ENCODE measurements at regions not wholly inside any gene's neighbourhood (a gene's known extent, or its start where the extent isn't known, plus 50 kb on each side); places are given as distances from the start of the nearest gene placed in this dataset.

- no peak for ATAC-seq (ENCODE audit: low FRiP score in 2 of 2)
- 41 to 47% methylated on average over 5 of the region's 5 CpGs for WGBS, 2 donors
- Histone ChIP-seq H3K36me3 (no peaks in the 10 kb centered on the region), H3K4me3 (no peak overlapping the region), H3K27me3 (no peaks in the 10 kb centered on the region), H3K9me3 (peaks cover 0 to 5% (median under 1%) of the 10 kb centered on the region in 4 donors), H3K4me1 (no peaks in the 10 kb centered on the region), H3K27ac (no peak overlapping the region)
- DNase-seq, result no peak
- TF ChIP-seq POLR2AphosphoS5 (IDR thresholded peaks at IDR 0.05) (no peak), POLR2A (IDR thresholded peaks at IDR 0.05) (no peak), CTCF (IDR thresholded peaks at IDR 0.05) (no peak), EP300 (IDR thresholded peaks at IDR 0.05) (no peak)
Observed at GRCh38 chr11:33533386-33534052, 167.1 kb downstream of the C11orf91 start.

- no peak overlapping the region for H3K4me3 ChIP-seq
- H3K9me3 ChIP-seq, result peaks cover 0 to 5% (median 2%) of the 10 kb centered on the region in 4 donors
- H3K27me3 ChIP-seq, result no peaks in the 10 kb centered on the region
- no peak overlapping the region for H3K27ac ChIP-seq
- no peaks in the 10 kb centered on the region for H3K36me3 ChIP-seq
- no peak for DNase-seq
- TF ChIP-seq EP300 (IDR thresholded peaks at IDR 0.05) (no peak), POLR2AphosphoS5 (IDR thresholded peaks at IDR 0.05) (no peak), CTCF (IDR thresholded peaks at IDR 0.05) (no peak), POLR2A (IDR thresholded peaks at IDR 0.05) (no peak)
- WGBS, 2 donors, result 52 to 64% methylated on average over 6 of the region's 6 CpGs
- H3K4me1 ChIP-seq, result no peaks in the 10 kb centered on the region
- ATAC-seq (ENCODE audit: low FRiP score in 2 of 2), result no peak
Observed at GRCh38 chr11:33532720-33533385, 167.8 kb downstream of the C11orf91 start.

GRCh38 chr11:33532257-33532656 is 168.4 kb downstream of the C11orf91 start:
- DNase-seq, result no peak
- Histone ChIP-seq H3K27ac (no peak overlapping the region), H3K9me3 (peaks cover 0 to 5% (median 2%) of the 10 kb centered on the region in 4 donors), H3K36me3 (no peaks in the 10 kb centered on the region), H3K27me3 (no peaks in the 10 kb centered on the region), H3K4me1 (no peaks in the 10 kb centered on the region), H3K4me3 (no peak overlapping the region)
- 88 to 91% methylated on average over 3 of the region's 3 CpGs for WGBS, 2 donors
- ATAC-seq (ENCODE audit: low FRiP score in 2 of 2), result no peak
- TF ChIP-seq EP300 (IDR thresholded peaks at IDR 0.05) (no peak), CTCF (IDR thresholded peaks at IDR 0.05) (no peak), POLR2AphosphoS5 (IDR thresholded peaks at IDR 0.05) (no peak), POLR2A (IDR thresholded peaks at IDR 0.05) (no peak)

- H3K27ac ChIP-seq, result no peak overlapping the region
- 61 to 70% methylated on average over 7 to 8 of the region's 8 CpGs for WGBS, 2 donors
- ATAC-seq (ENCODE audit: low FRiP score in 2 of 2), result peak in 1 of 2 donors; percentile 94
- no peaks in the 10 kb centered on the region for H3K36me3 ChIP-seq
- no peak overlapping the region for H3K4me3 ChIP-seq
- H3K9me3 ChIP-seq, result peaks cover 0 to 5% (median 2%) of the 10 kb centered on the region in 4 donors
- no peak for DNase-seq
- TF ChIP-seq POLR2A (IDR thresholded peaks at IDR 0.05) (no peak), EP300 (IDR thresholded peaks at IDR 0.05) (no peak), POLR2AphosphoS5 (IDR thresholded peaks at IDR 0.05) (no peak), CTCF (IDR thresholded peaks at IDR 0.05) (no peak)
- H3K27me3 ChIP-seq, result no peaks in the 10 kb centered on the region
- H3K4me1 ChIP-seq, result no peaks in the 10 kb centered on the region
Observed at GRCh38 chr11:33531743-33532181, 168.9 kb downstream of the C11orf91 start.
